ENCODE measurements at regions not wholly inside any gene's neighbourhood (a gene's known extent, or its start where the extent isn't known, plus 50 kb on each side); places are given as distances from the start of the nearest gene placed in this dataset.

- TF ChIP-seq RBBP5 (IDR thresholded peaks at IDR 0.05; ENCODE audit: borderline replicate concordance, low read depth, low read length) = no peak
Measured at GRCh38 chr2:79437433-79438267, 75.2 kb upstream of the CTNNA2 start (continued).

All from H1 (cell line).